Stimulated activated CD8-positive, alpha-beta memory T cell treated with anti-CD3 and anti-CD28 coated beads, Interleukin-4, amount 100 ng/mL, for 48 hours (primary cell): ENCODE measurements at regions not wholly inside any gene's neighbourhood (a gene's known extent, or its start where the extent isn't known, plus 50 kb on each side); places are given as distances from the start of the nearest gene placed in this dataset.
"Not testable (repeated sequence)": the region's sequence is repeated elsewhere in the genome, so short reads cannot be mapped to it uniquely, and the experiment has no call there.

Experiments
- DNase-seq: peaks from one replicate; pipeline ENCODE4 v3.0.0-alpha.2; 2020

- DNase-seq: no peak
Measured at GRCh38 chr11:28792856-28793255, 684.7 kb downstream of the METTL15 start.

- DNase-seq: not testable (repeated sequence)
Measured at GRCh38 chr11:28787897-28788296, 679.7 kb downstream of the METTL15 start.

GRCh38 chr11:28777126-28777525 lies 668.9 kb downstream of the METTL15 start:
- no peak for DNase-seq

- DNase-seq: no peak
Measured at GRCh38 chr11:28773606-28774005, 665.4 kb downstream of the METTL15 start.

GRCh38 chr11:28770806-28771205 lies 662.6 kb downstream of the METTL15 start:
- no peak for DNase-seq

- no peak for DNase-seq
Measured at GRCh38 chr11:28767574-28767973, 659.4 kb downstream of the METTL15 start.

GRCh38 chr11:28763876-28764275 lies 655.7 kb downstream of the METTL15 start:
- DNase-seq: no peak

GRCh38 chr11:28763151-28763550 lies 655.0 kb downstream of the METTL15 start:
- no peak for DNase-seq

GRCh38 chr11:28760676-28761390 lies 652.6 kb downstream of the METTL15 start:
- DNase-seq: no peak

GRCh38 chr11:28759311-28759710 lies 651.1 kb downstream of the METTL15 start:
- DNase-seq: no peak

- DNase-seq: no peak
Measured at GRCh38 chr11:28757725-28758515, 649.7 kb downstream of the METTL15 start.

- DNase-seq: no peak
Measured at GRCh38 chr11:28756977-28757376, 648.8 kb downstream of the METTL15 start.

GRCh38 chr11:28743061-28743550 lies 634.9 kb downstream of the METTL15 start:
- DNase-seq: no peak

GRCh38 chr11:28739489-28740280 lies 631.5 kb downstream of the METTL15 start:
- DNase-seq: no peak

- DNase-seq: no peak
Measured at GRCh38 chr11:28738549-28738948, 630.4 kb downstream of the METTL15 start.

- DNase-seq: no peak
Measured at GRCh38 chr11:28736256-28736655, 628.1 kb downstream of the METTL15 start.

GRCh38 chr11:28735511-28735910 lies 627.3 kb downstream of the METTL15 start:
- DNase-seq: no peak

GRCh38 chr11:28730889-28731288 lies 622.7 kb downstream of the METTL15 start:
- no peak for DNase-seq

- DNase-seq: no peak
Measured at GRCh38 chr11:28730336-28730735, 622.1 kb downstream of the METTL15 start.

- no peak for DNase-seq
Measured at GRCh38 chr11:28729339-28729738, 621.2 kb downstream of the METTL15 start.

GRCh38 chr11:28728666-28729065 lies 620.5 kb downstream of the METTL15 start:
- DNase-seq: no peak

- no peak for DNase-seq
Measured at GRCh38 chr11:28727254-28727653, 619.1 kb downstream of the METTL15 start.

GRCh38 chr11:28726432-28726831 lies 618.2 kb downstream of the METTL15 start:
- no peak for DNase-seq
